HEK293T (cell line): ENCODE measurements at regions not wholly inside any gene's neighbourhood (a gene's known extent, or its start where the extent isn't known, plus 50 kb on each side); places are given as distances from the start of the nearest gene placed in this dataset.

Source experiments
- ARNT ChIP-seq: fragments of 450-650 bp; IDR thresholded peaks from 2 replicates; pipeline ENCODE4 v1.6.1; 2017; ENCODE audit warnings: mild to moderate bottlenecking
- BHLHE40 ChIP-seq: fragments of 450-650 bp; IDR thresholded peaks from 2 replicates; pipeline ENCODE4 v1.6.1; 2016; ENCODE audit warnings: mild to moderate bottlenecking, moderate library complexity, borderline replicate concordance
- CTBP1 ChIP-seq: fragments of 450-650 bp; IDR thresholded peaks from 2 replicates; pipeline ENCODE4 v1.6.1; 2016; ENCODE audit warnings: borderline replicate concordance
- ELF4 ChIP-seq: fragments of 450-650 bp; IDR thresholded peaks from 2 replicates; pipeline ENCODE4 v1.6.1; 2017; ENCODE audit warnings: antibody characterized with exemption
- FOXA1 ChIP-seq: fragments of 450-650 bp; IDR thresholded peaks from 2 replicates; pipeline ENCODE4 v1.6.1; 2016; ENCODE audit warnings: mild to moderate bottlenecking
- FOXK2 ChIP-seq: fragments of 450-650 bp; IDR thresholded peaks from 2 replicates; pipeline ENCODE4 v1.6.1; 2016; ENCODE audit warnings: mild to moderate bottlenecking
- FOXM1 ChIP-seq: fragments of 450-650 bp; IDR thresholded peaks from 2 replicates; pipeline ENCODE4 v1.6.1; 2017; ENCODE audit warnings: mild to moderate bottlenecking, borderline replicate concordance
- HDGF ChIP-seq: fragments of 450-650 bp; IDR thresholded peaks from 2 replicates; pipeline ENCODE4 v1.6.1; 2017; ENCODE audit warnings: antibody characterized with exemption, borderline replicate concordance
- NFRKB ChIP-seq: fragments of 450-650 bp; IDR thresholded peaks from 2 replicates; pipeline ENCODE4 v1.6.1; 2016; ENCODE audit warnings: mild to moderate bottlenecking, moderate library complexity
- PKNOX1 ChIP-seq: fragments of 450-650 bp; IDR thresholded peaks from 2 replicates; pipeline ENCODE4 v1.6.1; 2016
- SP1 ChIP-seq: fragments of 450-650 bp; IDR thresholded peaks from 2 replicates; pipeline ENCODE4 v1.6.1; 2017
- TARDBP ChIP-seq: fragments of 450-650 bp; IDR thresholded peaks from 2 replicates; pipeline ENCODE4 v1.6.1; 2016
- ZNF384 ChIP-seq: fragments of 450-650 bp; IDR thresholded peaks from 2 replicates; pipeline ENCODE4 v1.6.1; 2016

- TF ChIP-seq TARDBP, result no peak
- TF ChIP-seq PKNOX1, result no peak
- no peak for TF ChIP-seq NFRKB
- no peak for TF ChIP-seq FOXA1
- no peak for TF ChIP-seq ELF4
- TF ChIP-seq CTBP1, result no peak
- no peak for TF ChIP-seq FOXK2
- no peak for TF ChIP-seq ZNF384
- TF ChIP-seq ARNT, result no peak
- TF ChIP-seq SP1, result no peak
- TF ChIP-seq BHLHE40, result no peak
- no peak for TF ChIP-seq FOXM1
- TF ChIP-seq HDGF, result no peak
Observed at GRCh38 chr17:72034000-72034399, 86.8 kb upstream of the SOX9 start.
